GM21381 (cell line): ENCODE measurements at regions not wholly inside any gene's neighbourhood (a gene's known extent, or its start where the extent isn't known, plus 50 kb on each side); places are given as distances from the start of the nearest gene placed in this dataset.
"Not testable (repeated sequence)": the region's sequence is repeated elsewhere in the genome, so short reads cannot be mapped to it uniquely, and the experiment has no call there.

Experiments
- ATAC-seq: cut with Tn5 transposase; IDR thresholded peaks from one replicate; pipeline ENCODE4 v1.9.1; 2021; ENCODE audit warnings: mild to moderate bottlenecking, moderate library complexity; ENCODE audit not compliant: unreplicated experiment

- not testable (repeated sequence) for ATAC-seq
Measured at GRCh38 chr14:87734577-87735360, 258.2 kb downstream of the GALC start.

GRCh38 chr14:87733115-87733514 is 259.9 kb downstream of the GALC start:
- ATAC-seq, result not testable (repeated sequence)

GRCh38 chr14:87732562-87732961 is 260.4 kb downstream of the GALC start:
- no peak for ATAC-seq

GRCh38 chr14:87725318-87725717 is 267.7 kb downstream of the GALC start:
- ATAC-seq, result no peak

GRCh38 chr14:87712396-87713090 is 280.4 kb downstream of the GALC start:
- no peak for ATAC-seq

GRCh38 chr14:87705439-87705896 is 287.5 kb downstream of the GALC start:
- no peak for ATAC-seq

- ATAC-seq, result no peak
Measured at GRCh38 chr14:87698481-87698880, 294.5 kb downstream of the GALC start.

- ATAC-seq, result no peak
Measured at GRCh38 chr14:87696485-87696884, 296.5 kb downstream of the GALC start.

- ATAC-seq, result no peak
Measured at GRCh38 chr14:87691042-87691881, 301.7 kb downstream of the GALC start.

- no peak for ATAC-seq
Measured at GRCh38 chr14:87690076-87690613, 302.8 kb downstream of the GALC start.

GRCh38 chr14:87688524-87688923 is 304.5 kb downstream of the GALC start:
- ATAC-seq, result no peak

- no peak for ATAC-seq
Measured at GRCh38 chr14:87687420-87687819, 305.6 kb downstream of the GALC start.

- ATAC-seq, result no peak
Measured at GRCh38 chr14:87686746-87687145, 306.2 kb downstream of the GALC start.

GRCh38 chr14:87679866-87680265 is 313.1 kb downstream of the GALC start:
- ATAC-seq, result no peak

- no peak for ATAC-seq
Measured at GRCh38 chr14:87678624-87679023, 314.4 kb downstream of the GALC start.

- ATAC-seq, result no peak
Measured at GRCh38 chr14:87676814-87677437, 316.1 kb downstream of the GALC start.

GRCh38 chr14:87667659-87668058 is 325.3 kb downstream of the GALC start:
- no peak for ATAC-seq

- ATAC-seq, result no peak
Measured at GRCh38 chr14:87656315-87656714, 336.7 kb downstream of the GALC start.

- ATAC-seq, result no peak
Measured at GRCh38 chr14:87652278-87652677, 340.7 kb downstream of the GALC start.

GRCh38 chr14:87644689-87645088 is 348.3 kb downstream of the GALC start:
- no peak for ATAC-seq

GRCh38 chr14:87643005-87643404 is 350.0 kb downstream of the GALC start:
- no peak for ATAC-seq
